Astrocyte of the hippocampus (primary cell): ENCODE measurements at regions not wholly inside any gene's neighbourhood (a gene's known extent, or its start where the extent isn't known, plus 50 kb on each side); places are given as distances from the start of the nearest gene placed in this dataset.
A peak's percentile ranks its signal among the peaks of the same experiment; 100 is the strongest.
"Not testable (repeated sequence)": the region's sequence is repeated elsewhere in the genome, so short reads cannot be mapped to it uniquely, and the experiment has no call there.

ENCODE experiments used
- DNase-seq: peaks from one replicate; pipeline ENCODE4 v3.0.0; 2011; ENCODE audit warnings: low read depth, low spot score

DNA sequence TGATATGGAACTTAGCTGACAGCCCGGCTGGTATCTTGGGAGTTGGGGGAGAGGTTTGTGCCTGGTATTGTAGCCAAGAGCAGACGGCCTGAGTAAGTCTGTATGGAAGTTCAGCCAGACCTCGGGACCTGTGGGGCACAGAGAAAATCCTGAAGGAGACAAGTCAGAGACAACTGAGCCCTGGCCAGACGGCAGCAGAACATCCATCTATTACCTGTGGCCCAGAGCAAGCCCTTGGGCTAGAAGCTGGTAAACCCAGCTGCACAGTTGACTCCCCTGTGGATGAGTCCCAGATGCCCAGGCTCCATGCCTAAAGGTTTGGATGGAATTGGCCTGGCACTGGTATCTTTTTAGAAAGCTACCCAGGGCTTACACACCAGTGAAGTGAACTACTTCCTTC, 70.4 kb upstream of the DLG1 start:
- no peak for DNase-seq

DNA sequence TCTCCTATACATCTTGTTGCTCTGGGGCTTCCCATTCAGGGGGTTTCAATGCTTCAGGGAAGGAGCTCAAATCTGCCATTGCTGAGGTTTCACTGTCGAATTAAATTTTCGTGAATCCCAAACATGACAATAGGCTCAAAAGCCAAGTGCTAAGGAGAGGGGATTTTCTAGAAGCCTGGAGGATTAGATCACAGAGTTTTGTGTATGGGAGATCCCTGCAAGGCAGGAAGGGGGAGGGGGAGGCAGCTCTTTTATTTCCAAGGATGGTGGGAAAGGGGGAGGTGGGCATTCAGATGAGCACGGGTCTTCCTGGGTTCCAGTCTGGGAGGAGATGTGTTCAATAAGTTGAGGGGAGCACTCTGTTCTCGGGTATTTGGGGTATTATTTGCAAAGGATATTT, 69.9 kb upstream of the DLG1 start:
- DNase-seq: peak; percentile 78

DNA sequence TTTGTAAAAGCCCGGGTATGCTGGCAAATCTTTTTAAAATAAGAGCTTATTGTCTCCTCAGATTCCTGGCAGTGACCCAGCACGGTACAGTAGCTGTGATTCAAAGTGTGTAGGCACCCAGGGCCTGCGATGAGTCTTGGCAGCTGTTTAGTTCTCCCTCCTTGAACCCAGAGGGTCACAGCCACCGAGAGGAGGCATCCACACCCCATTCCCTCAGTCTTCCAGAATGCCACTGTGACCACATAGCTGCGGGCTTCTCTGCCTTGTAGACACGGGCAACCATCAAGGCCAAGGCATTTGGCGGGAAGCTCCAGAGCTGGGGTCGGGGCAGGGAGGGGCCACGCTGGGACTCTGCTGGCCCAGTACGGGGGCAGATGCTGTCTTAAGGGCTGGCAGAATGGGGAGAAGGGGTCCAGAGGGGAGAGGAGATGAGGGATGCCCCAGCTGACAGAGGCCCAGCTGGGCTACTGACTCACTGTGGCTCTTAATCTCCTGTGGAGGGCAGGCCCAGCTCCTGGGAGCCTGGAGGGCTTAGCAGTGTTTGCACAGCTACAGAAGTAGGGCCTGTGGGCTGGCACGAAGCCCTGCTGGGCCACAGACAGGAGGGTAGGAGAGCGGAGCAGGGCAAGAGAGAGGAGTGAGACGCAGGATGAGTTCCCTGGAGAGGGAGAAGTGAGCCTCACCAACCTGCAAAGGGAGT, 68.8 kb upstream of the DLG1 start:
- DNase-seq: peak; percentile 97

DNA sequence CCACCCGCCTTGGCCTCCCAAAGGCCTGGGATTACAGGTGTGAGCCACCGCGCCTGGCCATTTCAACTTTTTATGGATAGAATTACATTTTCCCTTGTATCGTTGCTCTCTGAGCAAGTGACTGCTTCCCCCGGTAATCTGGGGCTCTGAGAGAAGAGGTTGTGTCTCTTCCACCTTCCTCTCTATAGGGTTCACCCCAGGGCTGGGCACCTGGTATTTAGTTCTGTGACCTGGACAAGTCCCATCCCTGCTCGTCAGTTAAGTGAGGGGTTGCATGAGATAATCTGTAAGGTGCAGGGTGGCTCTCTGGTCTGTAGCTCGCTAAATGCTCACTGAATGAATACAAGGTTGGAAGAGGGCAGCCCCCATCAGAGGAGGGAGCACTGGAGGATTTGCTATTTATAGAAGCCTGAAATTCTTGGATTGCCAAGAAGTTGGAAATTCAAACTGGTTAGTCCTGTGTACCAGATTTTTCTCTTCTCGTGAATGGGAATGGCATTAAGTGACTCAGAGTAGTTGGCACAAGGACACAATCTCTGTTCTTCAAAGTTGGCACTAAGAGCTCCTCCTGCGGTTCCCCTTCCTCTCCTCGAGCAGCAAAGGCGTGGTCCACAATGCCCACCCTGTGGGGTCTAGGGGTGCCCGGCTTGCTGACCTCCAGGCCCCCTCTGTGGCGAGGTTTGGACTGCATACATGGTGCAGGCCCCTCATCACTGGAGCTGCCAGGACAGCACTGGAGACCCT, 68.1 kb upstream of the DLG1 start:
- DNase-seq: peak; percentile 87

DNA sequence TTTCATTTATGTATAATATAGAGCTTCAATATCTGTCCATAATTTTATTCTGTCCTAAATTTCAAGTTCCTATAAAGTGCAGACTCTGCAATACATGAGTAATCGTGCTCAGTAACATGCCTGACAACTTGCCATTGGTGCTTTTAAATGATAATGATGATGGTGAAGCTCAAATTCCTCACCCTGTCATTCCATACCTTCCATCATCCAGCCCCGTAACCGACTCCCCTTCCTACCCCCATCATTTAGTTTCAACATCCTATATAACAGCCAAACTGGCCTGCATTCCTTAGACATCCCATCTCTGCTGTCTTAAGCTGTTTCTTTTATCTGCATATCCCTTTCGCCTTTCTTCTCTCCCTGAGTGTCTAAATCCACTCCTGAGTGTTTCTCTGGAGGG, 67.2 kb upstream of the DLG1 start:
- DNase-seq: peak; percentile 17

DNA sequence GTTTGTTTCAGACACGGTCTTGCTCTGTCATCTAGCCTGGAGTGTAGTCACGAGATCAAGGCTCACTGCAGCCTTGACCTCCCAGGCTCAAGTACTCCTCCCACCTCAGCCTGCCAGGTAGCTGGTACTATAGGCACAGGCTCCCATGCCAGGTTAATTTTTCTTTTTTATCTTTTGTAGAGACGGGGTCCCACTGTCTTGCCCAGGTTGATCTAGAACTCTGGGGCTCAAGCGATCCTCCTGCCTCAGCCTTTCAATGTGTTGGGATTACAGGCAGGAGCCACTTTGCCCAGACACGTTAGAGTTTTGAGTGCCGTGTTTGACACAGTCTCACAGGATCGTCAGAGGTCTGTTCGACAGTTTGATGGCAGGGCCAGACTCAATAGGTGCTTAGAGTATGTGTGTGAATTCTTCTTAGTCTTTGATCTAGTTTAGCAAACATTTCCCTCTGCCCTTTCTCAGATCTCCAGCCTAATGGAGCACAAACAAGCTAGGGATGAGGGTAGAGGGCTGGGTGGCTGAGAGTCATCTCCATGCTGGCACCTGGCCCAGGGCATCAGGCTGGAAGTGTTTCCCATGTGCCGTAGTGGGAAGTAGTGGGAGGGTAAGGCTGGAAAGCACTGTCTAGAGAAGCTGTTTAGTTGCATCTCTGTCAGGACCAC, 66.1 kb upstream of the DLG1 start:
- DNase-seq: peak; percentile 52

DNA sequence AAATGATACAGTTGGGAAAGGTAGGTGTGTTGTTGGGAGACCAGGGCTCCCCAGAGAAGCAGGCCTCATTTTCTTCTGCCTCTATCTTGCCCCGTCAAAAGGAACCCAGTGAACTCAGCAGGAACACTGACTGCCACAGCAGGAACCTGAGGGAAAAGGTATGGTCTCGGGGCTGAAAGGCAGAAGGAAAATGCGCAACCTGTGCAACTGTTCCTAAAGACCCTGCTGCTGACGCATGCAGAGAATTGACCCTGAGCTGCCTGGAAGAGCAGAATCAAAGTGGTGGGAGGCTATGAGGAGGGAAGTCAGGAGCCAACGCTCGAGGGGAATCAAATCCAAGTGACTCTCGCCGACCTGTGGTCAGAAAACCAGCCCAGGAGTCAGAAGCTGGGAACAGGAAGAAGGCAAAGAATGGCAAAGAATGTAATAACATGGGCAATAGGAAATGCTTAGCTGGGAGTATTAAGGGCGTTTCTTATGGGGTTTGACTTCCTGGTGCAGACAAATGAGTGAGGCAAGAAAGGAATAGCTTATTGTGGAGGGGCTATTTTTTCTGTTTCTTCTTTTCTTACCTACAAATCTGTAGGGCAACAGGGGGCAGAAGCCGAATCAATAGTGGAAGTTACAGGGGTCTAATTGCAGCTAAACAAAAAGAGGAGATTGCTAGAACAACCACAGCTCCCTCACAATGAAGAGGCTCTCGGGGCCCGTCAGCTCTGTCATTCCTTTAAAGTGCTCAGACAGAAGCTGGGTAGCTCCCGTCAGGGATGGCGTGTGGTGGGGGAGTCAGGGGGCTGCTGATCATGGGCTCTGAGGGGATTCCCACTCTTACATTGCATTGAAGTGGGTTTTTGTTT, 65.4 kb upstream of the DLG1 start:
- peak; percentile 36 for DNase-seq

DNA sequence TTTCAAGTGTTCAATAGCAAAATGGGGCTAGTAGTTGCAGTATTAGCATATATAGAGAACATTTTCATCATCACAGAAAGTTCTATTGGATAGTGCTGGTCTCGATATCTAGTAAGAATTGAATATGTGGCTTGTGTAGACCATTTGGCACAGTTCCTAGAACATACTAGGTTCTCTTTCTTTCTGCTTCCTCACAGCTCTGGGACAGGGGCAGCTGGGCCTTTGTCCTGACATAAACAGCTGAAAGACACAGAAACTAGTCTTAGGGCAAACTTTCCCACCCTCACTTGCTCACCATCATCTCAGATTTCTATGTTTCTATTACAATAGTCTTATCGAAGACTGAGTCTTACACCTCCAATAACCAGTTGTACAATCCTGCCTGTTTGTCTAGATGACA, 63.7 kb upstream of the DLG1 start:
- DNase-seq: no peak

DNA sequence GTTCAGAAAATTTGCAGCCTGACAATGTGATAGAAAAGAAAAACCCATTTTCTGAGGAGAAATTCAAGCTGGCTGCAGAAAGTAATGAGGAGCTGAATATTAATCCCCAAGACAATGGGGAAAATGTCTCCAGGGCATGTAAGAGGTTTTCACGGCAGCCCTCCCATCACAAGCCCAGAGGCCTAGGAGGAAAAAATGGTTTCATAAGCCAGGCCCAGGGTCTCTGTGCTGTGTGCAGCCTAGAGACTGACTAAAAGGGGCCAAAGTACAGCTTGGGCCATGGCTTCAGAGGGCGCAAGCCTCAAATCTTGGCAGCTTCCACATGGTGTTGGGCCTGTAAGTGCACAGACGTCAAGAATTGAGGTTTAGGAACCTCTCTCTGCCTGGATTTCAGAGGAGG, 61.7 kb upstream of the DLG1 start:
- not testable (repeated sequence) for DNase-seq

DNA sequence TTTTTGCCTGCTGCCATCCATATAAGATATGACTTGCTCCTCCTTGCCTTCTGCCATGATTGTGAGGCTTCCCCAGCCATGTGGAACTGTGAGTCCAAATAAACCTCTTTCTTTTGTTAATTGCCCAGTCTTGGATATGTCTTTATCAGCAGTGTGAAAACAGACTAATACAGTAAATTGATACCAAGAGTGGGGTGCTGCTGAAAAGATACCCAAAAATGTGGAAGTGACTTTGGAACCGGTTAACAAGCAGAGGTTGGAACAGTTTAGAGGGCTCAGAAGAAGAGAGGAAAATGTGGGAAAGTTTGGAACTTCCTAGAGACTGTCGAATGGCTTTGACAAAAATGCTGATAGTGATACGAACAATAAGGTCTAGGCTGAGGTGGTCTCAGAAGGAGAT, 61.1 kb upstream of the DLG1 start:
- not testable (repeated sequence) for DNase-seq

DNA sequence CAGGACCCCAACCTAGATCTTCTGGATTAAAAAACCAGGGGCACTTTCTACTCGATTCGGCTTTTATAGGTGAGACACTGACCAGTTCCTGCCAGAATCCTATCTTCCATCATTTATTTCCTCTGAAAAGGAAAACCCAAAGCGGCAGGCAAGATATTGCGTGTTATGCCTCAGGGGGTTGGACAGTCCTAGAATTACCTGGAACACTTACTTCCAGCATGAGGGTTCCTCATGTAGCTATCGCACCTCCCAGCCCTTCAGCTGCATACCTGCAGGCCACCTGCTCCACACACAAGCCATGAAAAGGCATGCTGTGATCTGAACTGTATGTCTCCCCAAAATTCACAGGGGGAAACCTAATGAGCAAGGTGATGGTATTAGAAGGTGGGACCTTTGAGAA, 58.3 kb upstream of the DLG1 start:
- no peak for DNase-seq

DNA sequence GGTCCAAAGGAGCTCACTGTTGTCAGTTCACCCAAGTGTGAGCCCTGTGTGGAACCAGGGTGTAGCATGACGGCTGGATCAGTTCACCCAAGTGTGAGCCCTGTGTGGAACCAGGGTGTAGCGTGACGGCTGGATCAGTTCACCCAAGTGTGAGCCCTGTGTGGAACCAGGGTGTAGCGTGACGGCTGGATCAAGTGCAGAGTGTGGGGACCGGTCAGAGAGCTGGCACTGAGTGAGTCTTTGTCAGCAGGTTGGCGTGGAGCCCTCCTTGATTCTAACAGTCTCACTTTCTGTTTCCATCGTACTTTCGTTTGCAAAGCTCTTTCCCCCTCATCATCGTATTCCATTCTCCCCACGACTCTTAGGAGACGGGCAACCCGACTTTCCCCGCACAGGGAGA, 57.9 kb upstream of the DLG1 start:
- DNase-seq: no peak

DNA sequence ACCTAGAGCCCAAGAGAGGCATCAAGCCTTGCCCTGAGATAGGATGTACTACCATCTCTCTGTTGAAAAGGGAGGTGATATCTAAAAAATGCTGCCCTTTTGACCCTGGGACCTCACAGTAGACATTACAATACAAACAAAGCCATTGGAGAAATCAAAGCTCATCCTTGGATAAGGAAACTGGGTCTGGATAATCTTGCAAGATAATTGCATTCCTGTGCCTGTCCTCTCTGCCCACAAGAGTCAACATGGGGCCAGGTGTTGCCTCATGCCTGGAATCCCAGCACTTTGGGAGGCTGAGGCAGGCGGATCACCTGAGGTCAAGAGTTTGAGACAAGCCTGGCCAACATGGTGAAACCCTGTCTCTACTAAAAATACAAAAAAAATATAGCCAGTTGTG, 57.3 kb upstream of the DLG1 start:
- no peak for DNase-seq

DNA sequence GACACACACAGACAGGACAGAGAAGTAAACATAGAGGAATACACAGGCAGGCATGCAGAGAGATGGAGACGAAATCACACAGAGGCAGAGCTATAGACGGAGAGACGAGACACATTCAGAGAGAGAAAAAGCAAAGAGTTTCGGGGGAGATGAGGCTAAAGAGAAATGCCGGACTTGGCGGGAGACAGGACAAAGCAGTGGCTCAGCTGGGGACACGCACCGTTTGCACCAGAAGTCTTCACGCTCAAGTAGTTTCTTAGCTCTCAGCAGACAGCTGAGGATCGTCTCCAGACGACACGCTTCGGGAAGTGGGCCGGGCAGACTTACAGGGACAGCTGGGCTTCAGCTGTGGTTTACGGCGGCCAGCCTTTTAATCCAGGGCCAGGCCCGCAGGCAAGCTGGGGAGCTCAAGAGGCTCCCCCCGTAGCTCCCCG, 56.2 kb upstream of the DLG1 start:
- peak; percentile 69 for DNase-seq

DNA sequence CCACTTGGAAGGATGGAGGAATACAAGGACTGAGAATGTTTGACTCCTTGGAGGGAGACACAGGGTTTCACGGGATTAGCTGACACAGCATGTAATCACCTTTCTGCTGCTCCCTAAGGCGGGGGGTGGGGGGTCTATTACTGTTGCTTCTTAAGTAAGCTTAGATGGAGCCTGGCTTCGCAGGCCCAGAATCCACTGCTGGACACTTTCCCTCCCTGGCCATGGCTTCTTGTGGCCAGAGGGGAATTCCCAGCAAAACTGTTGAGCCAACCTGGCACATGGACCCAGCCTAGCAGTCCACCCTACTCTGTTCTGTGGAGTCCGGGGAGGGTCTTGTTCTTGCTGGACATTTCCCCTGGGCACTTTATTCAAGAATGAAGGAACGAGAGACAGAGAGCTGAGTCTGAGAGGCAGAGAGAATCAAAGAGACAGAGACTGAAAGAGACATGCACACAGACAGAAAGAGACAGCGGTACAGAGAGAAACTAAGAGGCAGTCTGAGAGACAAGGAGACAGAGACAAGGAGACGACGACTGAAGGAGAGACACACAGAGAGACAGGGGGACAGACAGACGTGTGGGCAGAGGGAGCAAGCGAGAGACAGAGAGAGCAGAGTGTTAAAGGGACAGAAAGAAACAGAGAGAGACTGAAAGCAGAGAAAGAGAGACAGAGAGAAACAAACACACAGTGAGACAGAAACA, 55.6 kb upstream of the DLG1 start:
- DNase-seq: peak; percentile 86

DNA sequence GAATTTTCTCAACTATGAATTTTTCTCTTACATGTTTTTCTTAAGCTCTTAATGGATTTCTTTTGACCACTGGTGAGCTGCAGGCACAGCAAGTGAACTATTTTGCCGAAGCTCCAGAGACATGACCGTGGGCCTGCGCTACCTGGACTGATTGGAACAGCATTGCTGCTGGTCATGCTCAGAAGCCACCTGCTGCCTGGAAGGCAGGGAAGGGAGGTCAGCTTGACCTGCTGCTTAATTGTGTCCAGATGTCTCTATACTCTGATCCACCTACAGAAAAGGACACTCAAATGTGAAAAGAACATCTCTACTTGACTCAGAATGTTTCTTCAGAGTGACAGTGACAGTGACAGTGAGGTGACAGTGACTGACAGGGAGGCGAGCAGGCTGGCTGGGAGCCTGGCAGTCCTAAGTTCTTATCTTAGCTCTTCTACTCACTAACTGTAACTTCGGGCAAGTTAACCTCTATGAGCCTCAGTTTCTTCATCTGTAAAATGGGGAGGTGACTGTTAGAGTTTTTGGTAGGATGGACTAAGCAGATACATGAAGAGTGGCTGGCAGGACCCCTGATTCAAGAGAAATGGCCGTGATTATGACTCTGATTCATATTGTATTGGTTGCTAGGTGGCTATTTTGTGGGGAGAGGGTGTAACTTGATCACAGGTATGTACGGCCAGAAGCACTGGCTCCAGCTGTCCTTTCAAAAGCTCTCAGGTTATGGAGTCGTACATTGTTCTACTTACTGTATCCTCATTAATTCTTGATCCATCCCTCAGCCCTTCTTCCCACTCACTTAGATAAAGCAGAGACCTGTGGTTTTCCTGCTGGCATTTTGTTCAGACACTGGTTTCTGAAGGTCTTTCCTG, 54.8 kb upstream of the DLG1 start:
- no peak for DNase-seq

DNA sequence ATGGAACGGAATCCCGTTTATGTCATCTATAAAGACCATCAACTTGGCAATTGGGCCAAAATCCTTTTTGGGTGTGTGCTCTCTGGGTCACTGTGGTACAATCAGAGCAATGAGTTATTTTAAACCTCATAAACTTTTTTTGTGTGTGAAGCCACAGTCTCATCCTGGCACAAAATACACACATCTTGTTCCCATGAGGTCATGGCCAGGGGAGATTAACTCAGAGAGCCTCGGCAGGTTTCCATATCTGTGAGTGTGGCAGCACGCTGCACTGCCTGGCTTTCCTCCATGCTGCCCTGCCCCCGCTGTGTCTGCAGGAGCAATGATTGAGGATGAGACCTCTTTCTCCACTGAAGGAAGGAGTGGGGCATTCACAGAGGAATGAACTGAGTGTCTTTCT, 54.0 kb upstream of the DLG1 start:
- DNase-seq: peak; percentile 93

DNA sequence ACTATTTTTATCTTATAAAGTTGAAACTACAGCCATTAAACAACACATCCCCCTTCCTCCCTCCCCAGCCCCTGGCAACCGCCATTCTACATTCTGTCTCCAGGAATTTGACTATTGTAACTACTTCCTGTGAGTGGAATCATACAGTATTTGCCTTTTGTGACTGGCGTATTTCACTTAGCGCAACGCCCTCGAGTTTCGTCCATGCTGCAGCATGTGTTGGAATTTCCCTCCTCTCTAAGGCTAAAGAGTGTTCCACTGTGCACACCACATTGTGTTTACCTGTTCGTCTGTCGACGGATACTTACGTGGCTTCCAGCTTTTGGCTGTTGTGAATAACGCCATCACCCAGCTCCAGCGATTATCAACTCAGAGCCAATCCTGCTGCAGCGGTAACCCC, 52.0 kb upstream of the DLG1 start:
- DNase-seq: no peak

DNA sequence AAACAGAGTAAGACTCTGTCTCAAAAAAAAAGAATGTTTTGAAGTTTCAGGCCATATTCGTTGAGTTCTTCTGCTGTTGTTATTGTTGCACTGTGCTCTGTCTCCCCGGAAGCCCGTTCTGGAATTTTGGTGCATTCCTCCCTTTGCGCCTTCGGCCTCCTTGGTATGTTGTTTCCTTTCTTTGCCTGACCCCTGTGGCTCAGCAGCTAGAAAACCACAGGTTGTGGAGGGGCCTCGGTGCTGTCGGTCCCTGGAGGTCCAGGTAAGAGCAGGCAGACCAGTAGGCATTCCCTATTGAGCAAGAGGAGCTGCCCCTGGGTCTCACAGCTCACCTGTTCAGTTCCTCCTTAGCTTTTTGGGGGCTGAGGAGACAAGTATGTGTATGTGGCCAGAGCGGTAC, 51.0 kb upstream of the DLG1 start:
- peak; percentile 90 for DNase-seq
